Activated naive CD8-positive, alpha-beta T cell treated with anti-CD3 and anti-CD28 coated beads, Interleukin-2, amount 50 U/mL, for 16 hours (primary cell): ENCODE measurements at regions not wholly inside any gene's neighbourhood (a gene's known extent, or its start where the extent isn't known, plus 50 kb on each side); places are given as distances from the start of the nearest gene placed in this dataset.

ENCODE experiments used
- DNase-seq: peaks from one replicate; pipeline ENCODE4 v3.0.0-alpha.2; 2020; ENCODE audit warnings: low read depth, low spot score

DNA sequence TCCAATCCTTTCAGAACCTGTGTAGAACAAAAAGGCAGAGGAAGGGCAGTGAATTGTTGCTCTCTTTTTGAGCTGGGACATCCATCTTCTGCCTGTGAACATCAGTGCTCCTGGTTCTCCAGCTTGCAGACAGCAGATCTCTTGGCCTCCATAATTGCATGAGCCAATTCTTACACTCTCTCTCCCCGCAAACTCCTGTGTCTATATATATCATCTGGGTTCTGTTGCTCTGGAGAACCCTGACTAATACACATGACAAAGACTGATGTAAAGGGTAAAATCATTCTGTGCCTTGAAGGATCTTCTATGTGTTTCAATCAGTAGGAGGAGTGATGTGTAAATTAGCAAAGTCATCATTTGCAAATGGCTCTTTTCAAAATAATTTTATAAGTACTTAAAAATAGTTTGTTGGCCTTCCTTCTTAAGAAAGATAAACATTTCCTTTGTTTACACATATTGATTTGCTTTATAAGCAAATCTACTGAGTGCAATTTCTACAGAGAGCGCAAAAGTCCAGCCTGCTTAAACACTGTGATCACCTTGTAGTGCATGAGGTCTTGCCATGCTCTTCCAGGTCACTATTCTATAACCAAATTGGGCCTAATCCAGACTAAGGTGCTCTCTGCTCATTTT is 154.9 kb upstream of the ANKRD28 start:
- no peak for DNase-seq

DNA sequence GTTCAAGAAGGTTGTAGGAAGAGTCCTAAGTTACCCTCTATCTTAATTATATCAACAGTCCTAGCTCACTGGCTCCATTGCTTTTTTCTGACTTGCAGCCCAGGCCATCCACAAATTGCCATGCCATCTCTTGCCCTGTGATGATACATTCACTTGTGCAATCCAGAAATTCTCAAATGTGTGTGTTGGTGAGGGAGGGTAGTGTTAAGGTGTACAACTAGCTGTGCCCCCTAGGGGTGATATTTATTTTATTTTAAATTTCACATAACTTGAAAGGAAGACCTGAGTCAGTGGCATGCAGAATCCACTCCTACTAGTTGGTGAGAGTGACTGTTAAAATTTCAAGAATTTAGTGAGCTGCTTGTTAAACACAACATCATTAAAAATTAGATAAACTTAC is 156.1 kb upstream of the ANKRD28 start:
- no peak for DNase-seq

DNA sequence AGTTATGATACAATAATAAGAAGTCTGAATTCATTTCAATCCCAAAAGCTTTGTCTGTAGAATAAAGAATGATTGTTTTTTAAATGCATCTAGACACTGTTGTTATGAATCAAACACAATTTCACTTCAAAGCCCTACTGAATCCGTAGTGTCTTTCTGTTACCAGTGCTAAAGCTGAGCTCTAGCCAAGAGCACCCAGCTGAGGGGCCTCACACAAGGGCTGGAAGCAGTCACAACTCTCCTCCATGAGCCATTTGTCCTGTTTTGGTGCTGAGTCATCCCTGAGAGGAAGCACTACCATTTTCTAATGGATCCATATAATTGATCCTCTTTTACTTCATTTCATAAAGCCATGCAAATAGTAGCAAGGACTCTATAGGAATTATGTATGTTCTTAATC is 158.2 kb upstream of the ANKRD28 start:
- no peak for DNase-seq

DNA sequence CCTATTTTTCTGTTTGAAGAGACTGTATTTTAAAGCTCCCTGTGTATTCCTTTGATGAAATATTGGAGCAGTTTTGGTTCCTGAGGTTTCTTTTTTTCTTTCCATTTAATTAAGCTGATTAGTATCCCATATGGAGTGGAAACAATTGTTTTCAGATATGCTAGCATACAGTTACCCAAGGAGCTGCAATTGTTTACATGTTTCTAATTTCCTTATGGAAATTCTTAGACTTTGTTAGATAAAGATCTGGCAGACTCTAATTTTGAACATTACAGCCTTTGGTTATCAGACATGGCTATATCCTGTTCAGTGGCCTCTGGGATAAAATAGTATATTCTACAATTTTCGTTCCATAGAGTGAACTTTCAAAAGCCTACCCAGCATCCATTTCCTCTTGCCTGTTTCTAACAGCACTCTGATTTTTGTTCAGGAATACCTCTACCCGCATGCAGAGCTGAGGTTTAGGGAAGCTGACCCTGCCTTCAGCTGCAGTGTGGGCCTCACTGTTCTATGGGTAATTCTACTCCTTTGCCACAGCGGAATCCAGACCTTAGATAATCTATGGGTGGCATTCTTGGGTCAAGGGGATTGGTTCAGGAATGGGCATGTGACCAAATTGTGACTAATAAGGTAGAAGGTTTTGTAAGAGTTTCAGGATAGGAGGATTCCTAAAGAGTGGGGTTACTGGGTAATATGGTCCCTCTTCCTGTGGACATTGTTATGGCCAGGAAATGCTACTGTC is 161.1 kb upstream of the ANKRD28 start:
- no peak for DNase-seq

DNA sequence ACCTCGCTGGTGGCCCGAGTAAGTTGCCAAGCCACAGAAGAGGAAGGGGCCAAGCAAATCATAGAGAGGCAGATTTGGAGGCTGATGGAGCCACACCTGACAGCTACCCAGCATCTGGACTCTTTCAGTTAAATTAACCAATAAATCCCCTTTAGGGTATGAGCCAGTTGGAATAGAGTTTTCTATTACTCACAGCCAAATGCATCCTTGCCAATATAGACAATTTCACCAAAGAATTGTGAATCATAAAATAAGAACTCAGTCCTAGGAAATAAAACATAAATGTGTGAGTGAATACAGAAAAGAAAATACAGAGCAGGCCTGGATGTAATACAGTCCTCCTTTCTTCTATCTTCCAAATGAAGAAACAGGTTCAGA is 161.6 kb upstream of the ANKRD28 start:
- no peak for DNase-seq

DNA sequence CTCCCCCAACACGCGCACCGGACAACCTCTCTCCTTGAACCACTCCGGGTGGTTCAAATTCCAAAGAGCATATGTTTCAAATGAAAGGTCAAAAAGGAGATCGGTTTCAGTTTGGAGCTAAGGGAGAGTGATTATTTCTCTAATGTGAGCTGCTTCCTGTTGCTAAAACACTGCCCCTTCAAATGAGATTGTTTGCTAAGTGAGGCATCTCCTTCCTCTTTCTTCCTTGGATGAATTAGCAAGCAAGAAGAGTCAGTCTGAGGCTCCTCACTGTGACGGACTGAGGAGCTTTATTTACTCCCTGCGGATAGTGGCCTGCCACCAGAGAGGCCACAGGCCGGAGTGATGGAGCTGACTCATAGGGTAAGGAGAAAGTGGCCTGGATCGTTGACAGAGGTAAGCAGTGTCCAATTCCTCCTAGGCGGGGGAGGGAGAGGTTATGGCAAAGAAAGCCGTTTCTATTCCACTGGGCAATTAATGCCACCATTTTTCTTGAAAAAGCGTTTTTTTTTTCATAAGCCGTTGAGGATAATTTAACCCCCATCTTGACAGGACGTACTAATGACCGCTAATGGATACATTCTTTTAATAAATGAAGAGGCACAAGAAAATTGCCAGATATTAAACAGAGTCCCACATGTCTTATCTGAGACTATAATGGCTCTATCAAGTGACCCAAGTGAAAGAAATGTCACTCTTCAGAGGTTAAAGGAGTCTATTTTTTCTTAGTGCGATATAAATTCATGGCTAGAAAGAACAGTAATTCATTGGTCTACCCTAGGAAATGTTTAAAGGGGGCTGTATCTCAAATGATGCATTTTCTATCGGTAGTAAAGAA is 167.0 kb upstream of the ANKRD28 start:
- no peak for DNase-seq

DNA sequence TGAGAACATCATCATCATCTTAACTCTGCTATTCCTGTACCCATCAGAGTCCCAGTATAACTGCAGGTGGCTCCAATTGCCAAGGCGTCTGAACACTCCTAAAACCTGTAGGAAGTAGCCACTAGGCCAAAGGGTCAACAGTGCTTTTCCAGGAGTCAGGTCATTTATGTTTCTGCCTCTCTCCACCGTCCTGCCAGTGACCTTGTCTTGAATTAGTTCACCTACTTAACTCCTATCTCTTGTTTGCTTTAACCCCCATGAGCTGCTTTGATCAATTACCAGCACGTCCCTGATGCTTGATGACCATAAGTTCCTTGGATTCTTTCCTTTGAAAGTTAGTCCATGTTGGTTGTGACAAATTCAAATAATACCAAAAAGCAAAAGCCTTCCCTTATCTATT is 169.8 kb upstream of the ANKRD28 start:
- no peak for DNase-seq

DNA sequence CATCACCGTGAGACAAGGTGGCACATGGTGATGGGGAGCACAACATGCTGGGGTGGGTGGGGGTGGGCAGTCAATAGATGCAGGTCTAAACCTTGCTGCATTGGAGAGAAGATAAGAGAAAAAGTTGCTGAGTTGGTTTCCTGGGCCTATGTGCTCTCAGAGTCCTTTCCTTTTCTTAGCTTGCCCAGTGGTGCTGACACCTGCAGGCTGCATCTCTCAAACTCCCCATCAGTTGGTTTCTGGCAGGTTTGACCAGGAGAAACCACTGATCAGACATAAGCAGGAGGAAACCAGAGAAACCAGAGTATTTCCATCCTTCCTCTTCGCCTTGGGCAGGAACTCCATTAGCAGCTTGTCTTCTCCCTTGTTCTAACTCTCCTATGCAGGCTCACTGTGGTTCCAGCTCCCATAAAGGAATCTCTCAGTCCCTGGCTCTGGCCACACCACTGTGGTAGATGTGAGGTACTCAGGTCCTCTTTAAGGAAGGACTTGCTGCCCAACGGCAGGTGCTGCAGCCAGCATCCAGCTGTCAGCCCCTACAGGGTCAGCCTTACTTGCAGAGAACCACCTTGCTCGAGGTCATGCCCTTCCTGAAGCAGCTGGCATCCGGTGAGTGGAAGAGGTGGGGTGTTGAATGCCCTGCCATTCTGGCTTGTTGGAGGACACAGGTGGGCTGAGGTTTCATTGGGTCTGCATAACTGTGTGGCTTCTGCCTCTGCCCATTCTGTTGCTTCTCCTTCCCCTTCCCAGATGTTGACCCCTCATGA is 172.3 kb upstream of the ANKRD28 start:
- no peak for DNase-seq

DNA sequence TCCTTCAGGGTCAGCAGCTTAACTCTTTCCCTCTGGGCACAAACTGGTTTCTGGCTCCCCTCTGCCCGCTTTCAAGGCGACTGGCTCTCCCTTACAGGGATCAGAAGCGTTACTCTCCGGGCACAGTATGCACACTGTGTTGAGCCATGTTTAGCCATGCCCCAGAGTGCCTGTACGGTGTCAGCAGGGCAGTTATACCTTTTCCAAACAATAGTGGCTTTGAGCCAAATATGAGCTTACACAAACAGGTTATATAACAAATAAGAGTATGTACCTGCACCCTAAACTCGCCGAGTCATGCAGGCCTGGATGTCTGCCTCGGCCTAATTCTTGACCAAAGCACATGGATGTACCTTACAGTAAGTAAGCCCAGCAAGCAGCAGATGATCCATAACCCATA is 175.6 kb upstream of the ANKRD28 start:
- no peak for DNase-seq

DNA sequence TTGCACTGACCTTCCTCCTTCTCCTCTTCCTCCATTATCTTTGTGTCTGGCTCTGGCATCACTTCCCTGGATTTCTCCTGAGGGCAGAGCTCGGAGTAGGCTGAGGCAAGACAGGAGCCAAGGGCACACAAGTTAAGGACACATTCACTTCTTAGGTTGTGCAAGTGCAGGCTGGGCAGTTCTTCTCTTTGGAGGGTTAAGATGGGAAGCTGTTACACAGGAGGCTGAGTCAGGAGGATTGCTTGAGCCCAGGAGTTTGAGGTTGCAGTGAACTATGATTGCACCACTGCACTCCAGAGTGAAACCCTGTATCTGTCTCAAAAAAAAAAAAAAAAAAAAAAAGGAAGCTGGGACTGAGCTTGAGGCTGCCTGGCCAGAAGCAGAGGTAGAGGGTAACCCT is 176.2 kb upstream of the ANKRD28 start:
- no peak for DNase-seq

DNA sequence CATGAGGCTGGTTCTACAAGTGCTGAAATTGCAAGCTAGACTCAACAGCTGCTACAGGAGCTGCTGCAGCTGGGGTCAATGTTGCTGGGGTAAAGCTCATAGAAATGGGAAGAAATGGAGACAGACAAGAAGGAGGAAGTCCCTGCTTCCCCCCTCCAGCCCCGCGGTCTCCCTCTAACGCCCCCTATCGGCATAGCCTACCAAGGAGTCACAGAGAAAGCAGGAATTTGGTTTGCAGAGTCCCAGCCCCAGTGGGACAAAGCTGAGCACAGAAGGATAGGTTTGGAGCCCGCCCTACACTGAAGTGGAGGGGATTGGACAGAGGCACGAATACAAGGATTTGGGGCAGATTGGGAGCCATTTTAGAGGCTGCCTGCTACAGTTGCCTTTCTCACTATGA is 176.9 kb upstream of the ANKRD28 start:
- no peak for DNase-seq

DNA sequence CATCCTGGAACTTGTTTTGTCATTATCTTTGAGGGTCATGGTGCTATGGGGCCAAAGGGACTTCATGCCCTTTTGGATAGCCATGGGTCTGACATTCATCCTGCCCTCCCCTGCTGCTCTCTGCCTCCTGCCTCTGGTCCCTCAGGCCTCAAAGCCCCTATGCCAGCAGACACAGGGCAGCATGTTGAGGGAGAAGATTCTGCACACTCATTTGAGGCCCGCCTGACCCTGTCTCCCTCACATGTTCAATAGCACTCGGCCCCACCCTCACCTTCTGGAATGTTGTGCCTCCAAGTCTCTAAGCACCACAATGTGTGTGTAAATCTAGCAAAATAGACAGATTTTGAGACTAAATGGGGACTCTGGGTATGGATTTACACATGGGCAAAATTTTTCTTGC is 178.7 kb upstream of the ANKRD28 start:
- no peak for DNase-seq

DNA sequence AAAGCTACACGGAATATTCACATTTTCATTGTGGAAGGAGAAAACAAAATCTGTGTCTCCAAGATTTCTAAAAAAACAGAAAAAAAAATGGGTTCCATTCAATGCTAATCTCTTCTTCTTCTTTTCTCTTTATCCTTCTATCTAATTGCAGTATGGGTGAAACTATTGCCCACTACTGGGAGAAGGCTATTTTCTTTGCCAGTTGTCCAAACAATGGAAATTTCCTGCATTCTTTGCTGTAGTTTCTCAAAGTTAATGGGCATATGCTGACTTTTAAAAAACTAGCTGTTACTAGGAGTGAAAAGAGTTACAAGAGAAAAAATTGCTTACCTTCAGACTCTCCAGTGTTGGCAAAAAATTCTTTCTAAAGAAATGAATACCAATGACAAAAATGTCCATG is 179.3 kb upstream of the ANKRD28 start:
- no peak for DNase-seq

DNA sequence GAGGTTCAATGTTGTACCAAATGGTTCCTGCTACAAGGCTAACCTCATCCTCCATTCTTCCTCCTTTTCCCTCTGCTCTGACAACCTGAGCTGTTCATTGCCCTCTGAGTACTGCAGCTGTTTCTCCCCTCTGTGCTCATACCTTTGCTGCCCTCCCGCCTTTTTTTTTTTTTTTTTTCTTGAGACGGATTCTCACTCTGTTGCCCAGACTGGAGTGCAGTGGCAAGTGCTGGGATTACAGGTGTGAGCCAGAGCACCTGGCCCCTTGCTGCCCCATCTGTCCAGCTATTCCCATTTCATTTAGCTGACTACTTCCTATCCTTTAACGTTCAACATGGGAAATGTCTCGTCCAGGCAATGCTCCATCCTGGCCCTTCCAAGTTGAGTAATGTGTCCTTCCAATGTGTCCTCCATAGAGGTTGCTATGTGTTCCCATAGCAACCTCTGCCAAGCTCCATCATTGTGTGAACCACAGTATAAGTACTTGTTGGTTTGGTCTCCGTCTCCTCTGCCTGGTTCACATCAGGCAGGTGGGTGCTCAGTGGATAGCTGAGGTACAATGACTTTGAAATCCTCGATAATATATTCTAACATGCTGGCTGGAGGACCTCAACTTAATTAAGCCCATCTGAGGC is 179.9 kb upstream of the ANKRD28 start:
- no peak for DNase-seq

DNA sequence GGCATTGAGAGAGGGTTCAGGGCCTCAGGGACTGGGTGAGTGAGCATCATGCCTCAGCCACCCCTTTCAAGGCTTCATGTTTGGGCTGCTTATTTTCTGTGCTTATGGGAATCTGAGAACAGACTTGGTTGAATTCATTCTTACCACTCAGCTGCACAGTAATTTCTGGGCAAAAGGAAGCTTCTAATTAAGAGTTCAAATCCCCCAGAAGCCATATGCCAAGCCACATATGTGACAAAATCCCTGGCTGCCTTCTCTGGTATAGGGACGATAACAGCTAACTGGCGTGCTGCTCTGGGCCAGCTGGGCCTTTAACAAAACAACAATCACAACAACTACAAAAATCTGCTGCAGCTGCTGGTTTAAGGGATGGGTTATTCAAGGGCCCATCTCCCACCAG is 181.0 kb upstream of the ANKRD28 start:
- DNase-seq, result no peak

DNA sequence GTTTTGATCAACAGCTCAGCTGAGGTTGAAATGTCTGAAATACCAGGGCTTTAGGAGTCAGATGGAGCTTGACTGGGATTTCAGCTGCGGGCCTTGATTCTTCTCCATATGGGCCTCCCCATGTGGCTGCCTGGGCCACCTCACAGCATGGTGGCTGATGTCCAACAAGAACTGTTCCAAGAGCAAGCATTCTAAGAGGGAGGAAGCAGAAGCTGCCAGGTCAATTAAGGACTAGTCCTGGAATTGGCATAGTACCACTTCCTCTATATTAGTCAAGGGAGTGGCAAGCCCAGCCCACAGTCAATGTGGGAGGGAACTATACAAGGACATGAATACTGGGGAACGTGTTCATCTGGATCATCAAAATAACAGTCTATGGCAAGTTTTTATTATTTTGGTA is 181.7 kb upstream of the ANKRD28 start:
- no peak for DNase-seq

DNA sequence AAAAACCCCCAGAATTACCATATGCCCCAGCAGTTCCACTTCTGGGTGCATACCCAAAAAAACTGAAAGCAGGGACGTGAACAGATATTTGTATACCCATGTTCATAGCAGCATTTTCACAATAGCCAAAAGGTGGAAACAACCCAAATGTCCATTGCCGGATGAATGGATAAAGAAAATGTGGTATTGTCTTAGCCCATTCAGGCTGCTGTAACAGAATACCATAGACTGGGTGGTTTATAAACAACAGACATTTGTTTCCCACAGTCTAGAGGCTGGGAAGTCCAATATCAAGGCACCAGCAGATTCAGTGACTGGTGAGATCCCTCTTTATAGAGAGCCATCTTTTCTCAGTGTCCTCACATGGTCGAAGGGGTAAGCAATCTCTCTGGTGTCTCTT is 182.1 kb upstream of the ANKRD28 start:
- DNase-seq, result no peak

DNA sequence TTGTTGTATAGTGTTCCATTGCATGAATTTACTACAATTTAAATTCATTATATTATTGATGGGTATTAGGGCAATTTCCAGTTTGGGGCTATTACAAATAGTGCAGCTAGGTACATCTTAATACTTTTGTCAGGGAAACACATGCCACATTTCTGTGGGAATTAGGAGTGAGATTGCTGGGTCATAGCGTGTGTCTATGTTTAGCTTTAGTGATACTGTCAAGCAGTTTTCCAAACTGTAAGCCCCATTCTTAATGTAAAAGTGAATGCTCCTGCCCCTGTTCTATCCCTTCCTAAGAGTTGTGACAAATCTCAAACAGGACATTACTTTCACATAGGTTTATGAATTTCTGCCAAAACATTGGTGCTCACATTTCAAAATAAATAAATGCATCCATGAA is 184.5 kb upstream of the ANKRD28 start:
- DNase-seq, result no peak

DNA sequence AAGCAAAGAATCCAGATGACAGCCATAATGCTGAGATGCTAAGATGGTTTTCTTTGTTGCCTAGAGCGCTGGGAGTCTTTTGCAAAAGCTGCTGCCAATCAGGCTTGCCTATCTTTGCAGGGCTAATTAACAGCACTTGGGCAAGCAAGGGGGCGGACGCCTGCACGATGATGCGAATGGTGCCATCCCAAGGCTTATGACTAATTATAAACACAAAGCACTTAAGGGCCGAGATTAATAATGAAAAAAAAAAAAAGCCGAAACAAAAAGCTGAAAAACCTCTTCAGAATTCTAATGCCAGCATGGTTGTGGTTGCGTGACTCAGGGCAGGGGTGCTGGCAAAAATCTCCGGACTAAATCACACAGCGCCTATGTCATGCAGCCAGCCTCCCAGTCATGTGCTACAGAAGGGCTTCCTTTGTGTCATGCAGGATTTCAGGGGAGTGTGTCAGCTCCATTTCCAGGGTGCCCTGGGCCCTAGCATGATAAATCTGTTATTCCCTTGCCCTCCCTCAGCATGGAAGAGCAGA is 185.0 kb upstream of the ANKRD28 start:
- DNase-seq, result no peak

DNA sequence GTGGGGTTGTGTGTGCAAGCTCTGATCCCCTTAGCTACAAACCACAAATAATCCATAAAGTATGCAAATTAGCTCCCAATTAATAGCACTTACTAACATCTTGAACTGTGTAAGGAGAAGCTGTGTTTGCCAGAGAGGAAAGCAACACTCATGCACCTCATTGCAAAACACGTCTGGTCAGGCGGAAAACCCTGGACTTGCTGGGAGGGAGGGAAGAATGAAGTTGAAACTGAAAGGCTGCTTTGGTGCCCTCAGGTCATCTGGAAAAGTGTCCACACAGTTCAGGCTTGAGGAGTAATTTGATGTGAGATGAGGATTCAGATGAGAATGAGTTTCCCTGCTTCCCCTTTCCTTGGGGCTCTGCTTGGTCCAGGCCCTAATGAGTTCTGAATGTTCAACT is 185.5 kb upstream of the ANKRD28 start:
- DNase-seq, result no peak

DNA sequence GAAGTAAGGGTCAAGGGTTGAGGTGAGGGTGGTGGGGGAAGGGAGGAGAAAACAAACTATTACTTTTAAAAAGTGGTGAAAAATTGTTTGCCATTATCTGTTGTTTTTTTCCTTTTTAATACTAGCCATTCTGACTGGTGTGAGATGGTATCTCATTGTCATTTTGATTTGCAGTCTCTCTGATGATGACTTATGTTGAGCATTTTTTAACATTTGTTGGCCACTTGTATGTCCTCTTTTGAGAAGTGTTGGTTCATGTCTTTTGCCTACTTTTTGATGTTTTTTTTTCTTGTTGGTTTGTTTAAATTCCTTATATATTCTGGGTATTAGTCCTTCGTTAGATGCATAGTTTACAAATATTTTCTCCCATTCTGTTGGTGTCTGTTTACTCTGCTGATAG is 185.9 kb upstream of the ANKRD28 start:
- no peak for DNase-seq
